GM23338 (cell line): ENCODE measurements at regions not wholly inside any gene's neighbourhood (a gene's known extent, or its start where the extent isn't known, plus 50 kb on each side); places are given as distances from the start of the nearest gene placed in this dataset.

ENCODE experiments used
- ATAC-seq: fragments of 200-7000 bp; cut with Tn5 transposase; 3 replicates; pipeline ENCODE4 v1.9.1; 2020
- DNase-seq: peaks from one replicate; pipeline ENCODE4 v3.0.0-alpha.2; 2015; ENCODE audit warnings: low spot score
- H2AFZ ChIP-seq: fragments of 200-600 bp; sonication (generic); 2 replicates; pipeline ENCODE4 v1.8.0; 2016; ENCODE audit warnings: antibody characterized with exemption, mild to moderate bottlenecking, moderate library complexity
- H3F3A ChIP-seq: fragments of 200-600 bp; sonication (generic); replicated peaks from 2 replicates; pipeline ENCODE4 v1.8.0; 2017; ENCODE audit warnings: antibody characterized with exemption, mixed run types, low read depth
- H3K27ac ChIP-seq: fragments of 200-600 bp; sonication (generic); 2 replicates; pipeline ENCODE4 v1.6.1; 2016; ENCODE audit warnings: low read depth
- H3K27me3 ChIP-seq: fragments of 200-600 bp; sonication (generic); 2 replicates; pipeline ENCODE4 v1.8.0; 2016; ENCODE audit warnings: mild to moderate bottlenecking, mixed run types, moderate library complexity; ENCODE audit not compliant: insufficient read depth
- H3K36me3 ChIP-seq: fragments of 200-600 bp; sonication (generic); 2 replicates; pipeline ENCODE4 v1.8.0; 2016; ENCODE audit warnings: mild to moderate bottlenecking; ENCODE audit not compliant: insufficient read depth
- H3K4me1 ChIP-seq: fragments of 200-600 bp; sonication (generic); 2 replicates; pipeline ENCODE4 v1.8.0; 2016; ENCODE audit warnings: mild to moderate bottlenecking, moderate library complexity; ENCODE audit not compliant: insufficient read depth
- H3K4me2 ChIP-seq: fragments of 200-600 bp; sonication (generic); 2 replicates; pipeline ENCODE4 v1.7.1; 2017; ENCODE audit warnings: mixed run types
- H3K4me3 ChIP-seq: fragments of 200-600 bp; sonication (generic); 2 replicates; pipeline ENCODE4 v1.6.1; 2016; ENCODE audit warnings: mixed run types
- H3K79me2 ChIP-seq: fragments of 200-600 bp; sonication (generic); replicated peaks from 2 replicates; pipeline ENCODE4 v1.8.0; 2017; ENCODE audit warnings: mild to moderate bottlenecking; ENCODE audit not compliant: insufficient read depth
- H3K9me2 ChIP-seq: fragments of 200-600 bp; sonication (generic); 2 replicates; pipeline ENCODE4 v1.8.0; 2017; ENCODE audit not compliant: insufficient read depth
- H4K20me1 ChIP-seq: fragments of 200-600 bp; sonication (generic); replicated peaks from 2 replicates; pipeline ENCODE4 v1.8.0; 2017; ENCODE audit warnings: mild to moderate bottlenecking; ENCODE audit not compliant: insufficient read depth
- H3K27ac Mint-ChIP-seq: 2 replicates; pipeline ENCODE4 v1.8.0; 2020; ENCODE audit warnings: inconsistent platforms, mild to moderate bottlenecking, moderate library complexity, mixed read lengths
- H3K27me3 Mint-ChIP-seq: 3 replicates; pipeline ENCODE4 v1.8.0; 2022; ENCODE audit warnings: low read depth, mild to moderate bottlenecking, moderate library complexity, mixed read lengths, inconsistent platforms; ENCODE audit not compliant: insufficient read depth, poor library complexity
- H3K36me3 Mint-ChIP-seq: 3 replicates; pipeline ENCODE4 v1.8.0; 2021; ENCODE audit warnings: low read depth, mild to moderate bottlenecking, inconsistent platforms, moderate library complexity, mixed read lengths
- H3K4me1 Mint-ChIP-seq: 3 replicates; pipeline ENCODE4 v1.8.0; 2020; ENCODE audit warnings: mild to moderate bottlenecking, inconsistent platforms, mixed read lengths
- H3K4me3 Mint-ChIP-seq: 3 replicates; pipeline ENCODE4 v1.8.0; 2021; ENCODE audit warnings: moderate library complexity, mild to moderate bottlenecking, inconsistent platforms, mixed read lengths
- H3K9me3 Mint-ChIP-seq: 3 replicates; pipeline ENCODE4 v1.8.0; 2020; ENCODE audit warnings: moderate library complexity, mild to moderate bottlenecking, inconsistent platforms, mixed read lengths
- CTCF ChIP-seq, 2 experiments: fragments of 200-600 bp in 1 of 2; sonication (generic) in 1 of 2; conservative IDR thresholded peaks; 2 replicates each; pipeline versions ENCODE4 v1.5.1 to v1.6.1; 2016 to 2017; ENCODE audit warnings: antibody characterized with exemption in 2 of 2, low read depth in 2 of 2, mild to moderate bottlenecking in 2 of 2, moderate library complexity in 1 of 2
- ETS1 ChIP-seq: IDR thresholded peaks from 2 replicates; pipeline ENCODE4 v1.6.1; 2016; ENCODE audit warnings: antibody characterized with exemption
- EZH2 ChIP-seq: fragments of 200-600 bp; sonication (generic); IDR thresholded peaks from one replicate; pipeline ENCODE4 v1.8.0; 2017; ENCODE audit warnings: antibody characterized with exemption, mild to moderate bottlenecking, low read depth; ENCODE audit not compliant: unreplicated experiment
- EZH2phosphoT487 ChIP-seq: fragments of 200-600 bp; sonication (generic); IDR thresholded peaks from one replicate; pipeline ENCODE4 v1.8.1; 2018; ENCODE audit warnings: antibody characterized with exemption; ENCODE audit not compliant: unreplicated experiment
- JUNB ChIP-seq: IDR thresholded peaks from one replicate; pipeline ENCODE4 v1.6.1; 2016; ENCODE audit warnings: antibody characterized with exemption; ENCODE audit not compliant: unreplicated experiment
- NANOG ChIP-seq: IDR thresholded peaks from 2 replicates; pipeline ENCODE4 v1.6.1; 2016; ENCODE audit warnings: antibody characterized with exemption, borderline replicate concordance
- POLR2AphosphoS5 ChIP-seq: IDR thresholded peaks from 2 replicates; pipeline ENCODE4 v1.6.1; 2016; ENCODE audit warnings: antibody characterized with exemption, low read depth
- REST ChIP-seq: IDR thresholded peaks from one replicate; pipeline ENCODE4 v1.6.1; 2018; ENCODE audit warnings: antibody characterized with exemption; ENCODE audit not compliant: unreplicated experiment
- STAT1 ChIP-seq: IDR thresholded peaks from one replicate; pipeline ENCODE4 v1.6.1; 2016; ENCODE audit warnings: antibody characterized with exemption; ENCODE audit not compliant: unreplicated experiment
- ZNF114 ChIP-seq: fragments of 250-450 bp; sonication (Bioruptor Pico); IDR thresholded peaks from 2 replicates; pipeline ENCODE4 v1.5.0; 2020; ENCODE audit warnings: mild to moderate bottlenecking, moderate library complexity
- ZNF462 ChIP-seq: fragments of 250-450 bp; sonication (Bioruptor Pico); IDR thresholded peaks from 2 replicates; pipeline ENCODE4 v1.5.0; 2020; ENCODE audit warnings: mild to moderate bottlenecking, moderate library complexity

- TF ChIP-seq ZNF462 (no peak), POLR2AphosphoS5 (no peak), EZH2 (no peak), STAT1 (no peak)
Observed at GRCh38 chr12:90897986-90898385, 57.0 kb downstream of the CCER1 start (continued).

- H3K27ac ChIP-seq: no peak overlapping the region
- no peaks in the 10 kb centered on the region for H3K9me2 ChIP-seq
- H3K36me3 ChIP-seq: no peaks in the 10 kb centered on the region
- Mint-ChIP-seq H3K36me3 (no peaks in the 10 kb centered on the region), H3K9me3 (no peaks in the 10 kb centered on the region), H3K4me1 (no peaks in the 10 kb centered on the region), H3K27me3 (no peaks in the 10 kb centered on the region), H3K4me3 (no peak overlapping the region), H3K27ac (no peak overlapping the region)
- H3K4me3 ChIP-seq: no peak overlapping the region
- H3K27me3 ChIP-seq: no peaks in the 10 kb centered on the region
- H3K4me2 ChIP-seq: no peak overlapping the region
- H2AFZ ChIP-seq: no peak overlapping the region
- H3K4me1 ChIP-seq: no peaks in the 10 kb centered on the region
- DNase-seq (no peak), ATAC-seq (no peak)
- no peaks in the 10 kb centered on the region for H3K79me2 ChIP-seq
- no peaks in the 10 kb centered on the region for H4K20me1 ChIP-seq
- no peaks in the 10 kb centered on the region for H3F3A ChIP-seq
- TF ChIP-seq ETS1 (no peak), REST (no peak), NANOG (no peak), POLR2AphosphoS5 (no peak), CTCF (conservative IDR thresholded peaks at IDR 0.05; ENCODE audit: low read depth in 2 of 2) (no peak), ZNF114 (no peak), EZH2phosphoT487 (no peak), JUNB (no peak), EZH2 (no peak), STAT1 (no peak)
Observed at GRCh38 chr12:90897316-90897715, 57.7 kb downstream of the CCER1 start.
